ENCODE measurements at regions not wholly inside any gene's neighbourhood (a gene's known extent, or its start where the extent isn't known, plus 50 kb on each side); places are given as distances from the start of the nearest gene placed in this dataset.

DNA sequence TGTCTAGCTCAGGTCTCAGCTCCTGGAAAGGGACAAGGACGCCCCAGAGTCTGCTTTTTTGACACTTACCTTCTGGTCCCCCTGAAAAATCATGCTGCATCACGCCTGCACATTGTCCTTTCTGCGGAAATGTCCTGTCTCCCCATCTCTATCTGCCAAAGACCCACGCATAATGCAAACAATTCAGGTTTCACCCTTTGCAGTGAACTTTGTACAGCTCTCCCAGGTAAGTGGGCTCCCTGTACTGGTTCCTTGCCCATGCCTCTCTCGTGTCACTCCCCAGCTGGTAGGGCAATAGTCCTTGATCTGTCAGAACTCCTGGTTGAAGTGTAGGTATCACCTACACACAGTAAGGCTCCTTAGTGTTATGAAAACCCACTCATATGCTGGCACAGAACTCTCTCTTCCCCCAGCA, 102.9 kb upstream of the IRF2BP2 start:
- peaks cover 9% of the 10 kb centered on the region for H3K4me1 Mint-ChIP-seq (ENCODE audit: insufficient read depth, unreplicated experiment)

GRCh38 chr1:234710936-234711724, 101.2 kb upstream of the IRF2BP2 start:
- TF ChIP-seq, protein P1, sequence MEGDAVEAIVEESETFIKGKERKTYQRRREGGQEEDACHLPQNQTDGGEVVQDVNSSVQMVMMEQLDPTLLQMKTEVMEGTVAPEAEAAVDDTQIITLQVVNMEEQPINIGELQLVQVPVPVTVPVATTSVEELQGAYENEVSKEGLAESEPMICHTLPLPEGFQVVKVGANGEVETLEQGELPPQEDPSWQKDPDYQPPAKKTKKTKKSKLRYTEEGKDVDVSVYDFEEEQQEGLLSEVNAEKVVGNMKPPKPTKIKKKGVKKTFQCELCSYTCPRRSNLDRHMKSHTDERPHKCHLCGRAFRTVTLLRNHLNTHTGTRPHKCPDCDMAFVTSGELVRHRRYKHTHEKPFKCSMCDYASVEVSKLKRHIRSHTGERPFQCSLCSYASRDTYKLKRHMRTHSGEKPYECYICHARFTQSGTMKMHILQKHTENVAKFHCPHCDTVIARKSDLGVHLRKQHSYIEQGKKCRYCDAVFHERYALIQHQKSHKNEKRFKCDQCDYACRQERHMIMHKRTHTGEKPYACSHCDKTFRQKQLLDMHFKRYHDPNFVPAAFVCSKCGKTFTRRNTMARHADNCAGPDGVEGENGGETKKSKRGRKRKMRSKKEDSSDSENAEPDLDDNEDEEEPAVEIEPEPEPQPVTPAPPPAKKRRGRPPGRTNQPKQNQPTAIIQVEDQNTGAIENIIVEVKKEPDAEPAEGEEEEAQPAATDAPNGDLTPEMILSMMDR (IDR thresholded peaks at IDR 0.05; ENCODE audit: unreplicated experiment), result no peak
- CTCF ChIA-PET, result interaction anchor here (1.0 to 2.2 kb wide), 4 partner anchors 11 to 129 kb away, joined by 3 to 7 read pairs (median 4); no protein-coding TSS in a partner anchor

More for the DNA sequence above, 102.9 kb upstream of the IRF2BP2 start:
- intact Hi-C loops (cut with micrococcal nuclease), result no loop called here
- no TSS peak for BruUV-seq (replicated peaks)
- no peak overlapping the region for H3K4me3 Mint-ChIP-seq (ENCODE audit: unreplicated experiment)
- no peaks in the 10 kb centered on the region for H3K36me3 Mint-ChIP-seq (ENCODE audit: insufficient read depth, unreplicated experiment)
- no peak for DNase-seq (ENCODE audit: unreplicated experiment)
- CTCF ChIA-PET, result interaction anchor here (0.6 to 2.2 kb wide), 4 partner anchors 9 to 704 kb away, joined by 3 to 5 read pairs (median 3); no protein-coding TSS in a partner anchor
- H3K9me3 Mint-ChIP-seq (ENCODE audit: unreplicated experiment), result peaks cover 7% of the 10 kb centered on the region
- POLR2A ChIA-PET, result interaction anchor here (0.6 to 5.7 kb wide), 8 partner anchors 9 to 102 kb away, joined by 3 to 44 read pairs (median 4); no protein-coding TSS in a partner anchor
- no peaks in the 10 kb centered on the region for H3K27me3 Mint-ChIP-seq (ENCODE audit: insufficient read depth, unreplicated experiment)
- no peak overlapping the region for H3K27ac Mint-ChIP-seq (ENCODE audit: low read depth, unreplicated experiment)
- TF ChIP-seq, protein P1 (IDR thresholded peaks at IDR 0.05; ENCODE audit: unreplicated experiment), result no peak

DNA sequence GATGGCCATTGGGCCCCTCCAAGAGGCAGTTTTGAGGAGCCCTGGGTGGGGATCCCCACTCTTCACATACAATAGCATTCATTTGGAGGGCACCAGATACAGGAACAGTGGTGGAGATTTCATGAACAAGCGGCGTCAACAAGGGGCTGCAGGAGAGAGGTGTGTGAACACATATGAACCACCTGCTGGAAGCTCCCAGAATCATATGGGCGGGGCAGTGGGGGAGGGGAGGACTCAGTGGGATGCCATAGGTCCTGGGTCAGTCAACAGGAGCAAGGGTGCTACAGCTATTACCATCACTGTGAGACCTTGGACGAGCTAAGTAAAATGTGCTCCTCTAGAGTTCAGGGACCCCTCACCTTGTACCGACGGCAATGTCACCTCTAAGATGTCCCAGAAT, 100.4 kb upstream of the IRF2BP2 start:
- intact Hi-C loops (cut with micrococcal nuclease), result no loop called here
- POLR2A ChIA-PET, result interaction anchor here (1.4 to 5.7 kb wide), 3 partner anchors 13 to 211 kb away, joined by 3 to 44 read pairs (median 5); no protein-coding TSS in a partner anchor
- no TSS peak for BruUV-seq (replicated peaks)
- no peaks in the 10 kb centered on the region for H3K36me3 Mint-ChIP-seq (ENCODE audit: insufficient read depth, unreplicated experiment)
- no peak for DNase-seq (ENCODE audit: unreplicated experiment)
- TF ChIP-seq, protein P1 (IDR thresholded peaks at IDR 0.05; ENCODE audit: unreplicated experiment), result no peak
- no peak overlapping the region for H3K4me3 Mint-ChIP-seq (ENCODE audit: unreplicated experiment)
- peaks cover 17% of the 10 kb centered on the region for H3K4me1 Mint-ChIP-seq (ENCODE audit: insufficient read depth, unreplicated experiment)
- H3K9me3 Mint-ChIP-seq (ENCODE audit: unreplicated experiment), result peaks cover 7% of the 10 kb centered on the region
- CTCF ChIA-PET, result interaction anchor here (0.6 to 1.5 kb wide), 3 partner anchors 17 to 211 kb away, joined by 3 to 7 read pairs (median 4); no protein-coding TSS in a partner anchor
- H3K27ac Mint-ChIP-seq (ENCODE audit: low read depth, unreplicated experiment), result no peak overlapping the region
- no peaks in the 10 kb centered on the region for H3K27me3 Mint-ChIP-seq (ENCODE audit: insufficient read depth, unreplicated experiment)

More at GRCh38 chr1:234710936-234711724, 101.2 kb upstream of the IRF2BP2 start:
- BruUV-seq (replicated peaks), result no TSS peak
- Mint-ChIP-seq H3K4me3 (ENCODE audit: unreplicated experiment) (no peak overlapping the region), H3K36me3 (ENCODE audit: insufficient read depth, unreplicated experiment) (no peaks in the 10 kb centered on the region), H3K4me1 (ENCODE audit: insufficient read depth, unreplicated experiment) (peaks cover 17% of the 10 kb centered on the region), H3K9me3 (ENCODE audit: unreplicated experiment) (peaks cover 7% of the 10 kb centered on the region), H3K27me3 (ENCODE audit: insufficient read depth, unreplicated experiment) (no peaks in the 10 kb centered on the region), H3K27ac (ENCODE audit: low read depth, unreplicated experiment) (no peak overlapping the region)
- DNase-seq (ENCODE audit: unreplicated experiment), result no peak
- intact Hi-C loops (cut with micrococcal nuclease), result no loop called here
- POLR2A ChIA-PET, result interaction anchor here (0.6 to 5.7 kb wide), 4 partner anchors 10 to 212 kb away, joined by 3 to 44 read pairs (median 4); no protein-coding TSS in a partner anchor
